K562 (cell line): ENCODE measurements at regions not wholly inside any gene's neighbourhood (a gene's known extent, or its start where the extent isn't known, plus 50 kb on each side); places are given as distances from the start of the nearest gene placed in this dataset.

ENCODE experiments used
- ATAC-seq: fragments of 200-7000 bp; cut with Tn5 transposase; 3 replicates; pipeline ENCODE4 v1.9.1; 2020; ENCODE audit warnings: moderate library complexity
- BruUV-seq: library from RNA; stranded (reverse); fragments of 400-500 nt; replicated peaks from 2 replicates; lab custom pipeline; 2021; lab: Mats Ljungman, UMichigan
- CTCF ChIA-PET: fragments of 300-600 bp; formaldehyde crosslinking; extraction: SDS; loops from one replicate; lab custom pipeline; 2021; ENCODE audit warnings: low intra/inter-chr PET ratio; lab: Yijun Ruan, JAX
- POLR2A ChIA-PET: fragments of 300-600, 350-650 bp; sonication (Branson Sonifier 250); formaldehyde crosslinking; extraction: SDS; loops from one replicate; lab custom pipeline; 2021; ENCODE audit warnings: antibody characterized with exemption, inconsistent platforms; lab: Yijun Ruan, JAX
- DNase-seq, 4 experiments: peaks; one replicate each; pipeline versions ENCODE4 v3.0.0 to v3.0.0-alpha.2; 2011 to 2018; ENCODE audit warnings: low spot score in 3 of 4, mixed read lengths in 3 of 4; ENCODE audit errors: extremely low read depth in 1 of 4
- FAIRE-seq: peaks from 2 replicates; lab custom pipeline; 2011; peaks lifted over from hg19 to GRCh38; lab: Jason Lieb, UNC
- H2AFZ ChIP-seq: 2 replicates; pipeline ENCODE4 v1.6.0; 2011; ENCODE audit warnings: low read depth, low read length, control low read depth, inconsistent platforms
- H3K27ac ChIP-seq: fragments of 200-600 bp; 3 replicates; pipeline ENCODE4 v1.8.0; 2011; ENCODE audit warnings: low read depth, mild to moderate bottlenecking, control low read depth, inconsistent platforms, low read length, moderate library complexity, mixed read lengths; ENCODE audit errors: extremely low read depth
- H3K27me3 ChIP-seq, 2 experiments: fragments of 300-600 bp in 1 of 2; 2 replicates in 1 of 2; 3 replicates in 1 of 2; pipeline versions ENCODE4 v1.6.0 to v1.8.0; 2011; ENCODE audit warnings: inconsistent platforms in 2 of 2, low read length in 2 of 2, mild to moderate bottlenecking in 1 of 2, mixed read lengths in 1 of 2, moderate library complexity in 1 of 2; ENCODE audit not compliant: control insufficient read depth in 2 of 2, insufficient read depth in 2 of 2
- H3K36me3 ChIP-seq: fragments of 300-600 bp; 3 replicates; pipeline ENCODE4 v1.8.0; 2011; ENCODE audit warnings: mild to moderate bottlenecking, low read length, inconsistent platforms; ENCODE audit not compliant: control insufficient read depth, insufficient read depth
- H3K4me1 ChIP-seq, 2 experiments: fragments of 200-600 bp in 1 of 2; replicated peaks in 1 of 2; 2 replicates in 1 of 2; 3 replicates in 1 of 2; pipeline versions ENCODE4 v1.5.1 to v1.8.0; 2011; ENCODE audit warnings: inconsistent platforms in 2 of 2, low read length in 2 of 2, mild to moderate bottlenecking in 1 of 2, mixed read lengths in 1 of 2, moderate library complexity in 1 of 2; ENCODE audit not compliant: control insufficient read depth in 2 of 2, insufficient read depth in 2 of 2
- H3K4me2 ChIP-seq: 2 replicates; pipeline ENCODE4 v1.6.1; 2011; ENCODE audit warnings: low read length, control low read depth, inconsistent platforms, mixed read lengths; ENCODE audit not compliant: insufficient read depth
- H3K4me3 ChIP-seq: fragments of 200-600 bp; sonication (generic), shearing (Covaris generic); 2 replicates; pipeline ENCODE4 v1.5.1; 2016; ENCODE audit warnings: control low read depth, inconsistent platforms
- H3K79me2 ChIP-seq: fragments of 200-600 bp; 3 replicates; pipeline ENCODE4 v1.8.0; 2011; ENCODE audit warnings: low read length, inconsistent platforms; ENCODE audit not compliant: control insufficient read depth, insufficient read depth
- H3K9ac ChIP-seq, 2 experiments: 2 replicates each; pipeline versions ENCODE4 v1.6.0 to v1.6.1; 2011; ENCODE audit warnings: low read depth in 2 of 2, low read length in 2 of 2, control low read depth in 1 of 2, inconsistent platforms in 1 of 2, mild to moderate bottlenecking in 1 of 2, mixed read lengths in 1 of 2; ENCODE audit not compliant: insufficient read depth in 1 of 2
- H3K9me1 ChIP-seq: one replicate; pipeline ENCODE4 v1.6.0; 2011; ENCODE audit warnings: inconsistent platforms, mild to moderate bottlenecking, low read length, moderate library complexity; ENCODE audit not compliant: control insufficient read depth, insufficient read depth
- H3K9me3 ChIP-seq: replicated peaks from 2 replicates; pipeline ENCODE4 v1.5.1; 2011; ENCODE audit warnings: low read depth, low read length, inconsistent platforms; ENCODE audit not compliant: control insufficient read depth, insufficient read depth
- H4K20me1 ChIP-seq: replicated peaks from 2 replicates; pipeline ENCODE4 v1.6.1; 2011; ENCODE audit warnings: low read length, inconsistent platforms, mixed read lengths; ENCODE audit not compliant: control insufficient read depth, insufficient read depth
- ADNP ChIP-seq: fragments of 200-800 bp; sonication (Bioruptor generic); IDR thresholded peaks from 2 replicates; pipeline ENCODE4 v1.6.1; 2016; ENCODE audit warnings: missing genetic modification characterization, missing compliant biosample characterization
- CREB3 ChIP-seq: fragments of 450-650 bp; conservative IDR thresholded peaks from 2 replicates; pipeline ENCODE4 v1.6.1; 2016; ENCODE audit warnings: missing genetic modification characterization, low read depth, mild to moderate bottlenecking, missing compliant biosample characterization, moderate library complexity
- CUX1 ChIP-seq: fragments of 200-800 bp; sonication (Bioruptor generic); IDR thresholded peaks from 2 replicates; pipeline ENCODE4 v1.6.1; 2016; ENCODE audit warnings: missing genetic modification characterization, missing compliant biosample characterization
- LCOR ChIP-seq: sonication (generic); formaldehyde crosslinking; IDR thresholded peaks from 2 replicates; pipeline ENCODE4 v1.8.0; 2022; ENCODE audit warnings: mild to moderate bottlenecking, missing genetic modification reagents
- MIER1 ChIP-seq: fragments of 450-650 bp; IDR thresholded peaks from 2 replicates; pipeline ENCODE4 v1.6.1; 2016; ENCODE audit warnings: antibody characterized with exemption, mild to moderate bottlenecking, low read depth
- RBM39 ChIP-seq: fragments of 200-400 bp; formaldehyde crosslinking; optimal IDR thresholded peaks from 2 replicates; pipeline ENCODE3; 2018; ENCODE audit warnings: low read depth, low read length
- SREBF2 ChIP-seq: sonication (generic); formaldehyde crosslinking; IDR thresholded peaks from 2 replicates; pipeline ENCODE4 v1.4.0; 2020; ENCODE audit warnings: mild to moderate bottlenecking, missing genetic modification reagents
- TAF15 ChIP-seq: fragments of 200-400 bp; formaldehyde crosslinking; IDR thresholded peaks from 2 replicates; pipeline ENCODE4 v1.6.1; 2017; ENCODE audit warnings: mild to moderate bottlenecking, low read depth, low read length, moderate library complexity
- TEAD1 ChIP-seq, 2 experiments: fragments of 450-650 bp in 1 of 2; sonication (generic) in 1 of 2; formaldehyde crosslinking; IDR thresholded peaks; 2 replicates each; pipeline versions ENCODE4 v1.4.0 to v1.8.0; 2020 to 2022; ENCODE audit warnings: mild to moderate bottlenecking in 2 of 2, missing genetic modification reagents in 1 of 2
- ZBTB43 ChIP-seq: sonication (generic); formaldehyde crosslinking; IDR thresholded peaks from 2 replicates; pipeline ENCODE4 v1.8.0; 2023; ENCODE audit warnings: mild to moderate bottlenecking, missing genetic modification reagents
- ZC3H8 ChIP-seq: fragments of 450-650 bp; IDR thresholded peaks from 2 replicates; pipeline ENCODE4 v1.6.1; 2017
- ZNF146 ChIP-seq: IDR thresholded peaks from one replicate; pipeline ENCODE4 v1.6.1; 2018; ENCODE audit warnings: missing compliant biosample characterization; ENCODE audit not compliant: unreplicated experiment
- ZNF217 ChIP-seq: sonication (generic); formaldehyde crosslinking; IDR thresholded peaks from 2 replicates; pipeline ENCODE4 v1.8.0; 2022; ENCODE audit warnings: mild to moderate bottlenecking, missing genetic modification reagents
- ZNF512 ChIP-seq: IDR thresholded peaks from 2 replicates; pipeline ENCODE4 v1.6.1; 2016; ENCODE audit warnings: missing genetic modification characterization, missing compliant biosample characterization
- ZNF830 ChIP-seq: fragments of 250-450 bp; sonication (Bioruptor Pico); IDR thresholded peaks from 2 replicates; pipeline ENCODE4 v1.5.0; 2021; ENCODE audit warnings: mild to moderate bottlenecking
- in situ Hi-C: fragments of 300-500 bp; cut with MboI; formaldehyde crosslinking; loops from 4 replicates; pipeline ENCODE4 v1.15.0; 2018; ENCODE audit warnings: inconsistent platforms, mixed read lengths
- intact Hi-C: fragments of 100-400 bp; cut with micrococcal nuclease; formaldehyde crosslinking; loops from 2 replicates; pipeline ENCODE4 v1.14.2; 2022
- TF ChIP-seq, protein P1 (sequence below): fragments of 250-450 bp; sonication (Bioruptor Pico); IDR thresholded peaks from 2 replicates; pipeline ENCODE4 v1.8.0; 2021; ENCODE audit warnings: moderate library complexity, mild to moderate bottlenecking, inconsistent platforms

GRCh38 chr13:79680485-79680884 lies 199.5 kb downstream of the NDFIP2 start:
- no peaks in the 10 kb centered on the region for H3K9me1 ChIP-seq
- no peak overlapping the region for H3K4me2 ChIP-seq
- intact Hi-C loops (loop anchor here (5.0 kb wide), 1 partner anchor 1337 kb away; no protein-coding TSS in a partner anchor), in situ Hi-C loops (no loop called here)
- H3K4me3 ChIP-seq: no peak overlapping the region
- H3K9me3 ChIP-seq: no peaks in the 10 kb centered on the region
- no TSS peak for BruUV-seq
- no peak overlapping the region for H3K27ac ChIP-seq
- H3K27me3 ChIP-seq: no peaks in the 10 kb centered on the region
- CTCF ChIA-PET: no interaction called here
- POLR2A ChIA-PET: no interaction called here
- ATAC-seq: no peak
- H3K79me2 ChIP-seq: no peaks in the 10 kb centered on the region
- H3K9ac ChIP-seq: no peak overlapping the region
- H3K36me3 ChIP-seq: no peaks in the 10 kb centered on the region
- H2AFZ ChIP-seq: no peak overlapping the region
- DNase-seq: no peak
- no peaks in the 10 kb centered on the region for H3K4me1 ChIP-seq
- no peaks in the 10 kb centered on the region for H4K20me1 ChIP-seq
- FAIRE-seq: no peak
- TF ChIP-seq CUX1 (CRISPR knock-in tag) (no peak), MIER1 (no peak), ZC3H8 (no peak), ZNF512 (no peak), ZNF217 (CRISPR knock-in tag) (no peak), RBM39 (no peak), LCOR (no peak), TAF15 (no peak), ZNF830 (no peak), TEAD1 (CRISPR knock-in tag; IDR thresholded peaks at IDR 0.05) (no peak), ADNP (tag) (no peak), ZNF146 (CRISPR knock-in tag) (no peak), SREBF2 (CRISPR knock-in tag) (no peak), CREB3 (no peak), ZBTB43 (CRISPR knock-in tag) (no peak)
- TF ChIP-seq, protein P1, sequence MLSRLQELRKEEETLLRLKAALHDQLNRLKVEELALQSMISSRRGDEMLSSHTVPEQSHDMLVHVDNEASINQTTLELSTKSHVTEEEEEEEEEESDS (CRISPR knock-in tag): no peak
